Right forelimb (tissue), 1 donor: ENCODE measurements at regions not wholly inside any gene's neighbourhood (a gene's known extent, or its start where the extent isn't known, plus 50 kb on each side); places are given as distances from the start of the nearest gene placed in this dataset.
"Not testable (repeated sequence)": the region's sequence is repeated elsewhere in the genome, so short reads cannot be mapped to it uniquely, and the experiment has no call there.

Experiments used
- DNase-seq: peaks from one replicate; pipeline ENCODE4 v3.0.0-alpha.2; 2018

DNA sequence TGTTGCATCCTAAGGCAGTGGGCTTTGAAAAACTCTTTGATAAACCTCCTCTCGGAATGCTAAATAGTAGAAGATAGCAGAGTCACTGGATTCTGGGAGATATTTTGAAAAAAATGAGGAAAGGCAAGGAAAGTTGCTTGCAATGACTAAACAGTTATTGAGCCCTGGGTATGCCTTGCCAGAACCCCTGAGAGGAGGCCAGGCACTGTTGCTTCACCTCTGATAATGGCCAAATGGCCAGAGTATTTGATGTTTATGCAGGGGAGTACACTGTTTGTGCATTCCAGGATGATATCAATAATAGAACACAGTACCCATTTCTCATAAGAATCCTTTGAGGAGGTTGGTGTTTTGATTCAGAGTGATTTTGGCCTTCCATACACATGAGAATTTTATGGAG, 935.1 kb upstream of the WWC1 start:
- no peak for DNase-seq

DNA sequence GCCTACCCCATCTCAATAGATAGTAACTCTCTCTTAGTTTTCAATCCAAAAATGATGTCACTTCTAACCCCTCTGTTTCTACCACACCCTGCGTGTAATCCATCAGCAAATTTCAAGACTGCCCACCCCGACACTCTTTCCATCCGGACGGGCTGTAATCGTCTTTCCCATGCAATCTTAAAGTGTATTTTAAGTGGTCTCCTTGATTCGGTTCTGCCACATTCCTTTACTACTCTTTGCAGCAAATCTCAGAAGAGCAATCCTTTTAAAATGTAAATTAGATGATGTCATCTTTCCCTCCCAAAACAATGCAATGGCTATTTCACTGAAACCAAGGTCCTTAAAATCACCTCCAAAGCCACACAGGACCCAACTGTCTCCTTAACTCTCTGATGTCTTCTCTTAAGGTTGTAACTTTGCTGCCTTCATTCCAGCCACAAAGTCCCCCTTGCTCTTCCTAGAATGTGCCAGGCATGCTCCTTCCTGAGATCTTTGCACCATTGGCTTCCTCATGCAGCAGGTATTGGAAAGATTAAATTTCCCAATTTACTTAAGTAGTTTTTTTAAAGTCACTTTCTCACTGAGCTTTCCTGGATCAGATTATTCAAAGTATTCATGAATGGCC, 932.5 kb upstream of the WWC1 start:
- DNase-seq: no peak

DNA sequence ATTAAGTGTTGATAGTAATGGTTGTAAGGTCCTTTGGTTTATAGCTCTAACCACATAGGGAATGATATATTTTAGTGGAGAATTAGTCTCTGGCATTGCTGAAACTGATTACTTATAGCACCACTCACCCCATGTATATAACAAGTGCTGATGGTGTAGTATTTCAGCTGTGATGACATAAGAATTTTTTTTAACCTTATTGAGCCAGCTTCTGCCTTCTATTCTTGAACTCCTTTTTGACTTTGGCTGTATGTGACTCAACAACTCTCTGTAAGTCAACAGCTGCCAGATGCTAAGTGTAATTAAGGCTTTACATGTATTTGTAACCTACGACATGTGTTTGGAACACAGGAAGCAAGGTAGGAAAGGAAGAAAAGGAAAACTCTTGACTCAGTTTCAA, 929.6 kb upstream of the WWC1 start:
- DNase-seq: no peak

DNA sequence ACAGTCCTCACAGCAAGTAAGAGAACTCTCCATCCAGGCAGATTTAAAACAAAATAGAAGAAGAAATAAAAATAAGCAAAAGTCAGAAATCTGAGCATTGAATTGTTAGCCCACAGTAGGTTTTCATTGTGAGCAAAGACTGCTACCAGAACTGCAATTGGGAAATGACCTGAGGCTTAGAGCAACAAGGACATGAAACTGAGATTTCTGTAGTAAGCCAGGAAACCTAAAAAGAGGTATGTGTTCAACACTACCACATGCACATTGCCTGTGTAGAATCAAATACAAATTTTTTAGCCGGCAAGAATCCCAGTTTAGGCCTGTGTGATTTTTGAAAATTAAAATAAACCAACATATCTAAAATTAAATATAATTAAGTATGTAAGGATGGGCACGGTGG, 928.4 kb upstream of the WWC1 start:
- DNase-seq: no peak

DNA sequence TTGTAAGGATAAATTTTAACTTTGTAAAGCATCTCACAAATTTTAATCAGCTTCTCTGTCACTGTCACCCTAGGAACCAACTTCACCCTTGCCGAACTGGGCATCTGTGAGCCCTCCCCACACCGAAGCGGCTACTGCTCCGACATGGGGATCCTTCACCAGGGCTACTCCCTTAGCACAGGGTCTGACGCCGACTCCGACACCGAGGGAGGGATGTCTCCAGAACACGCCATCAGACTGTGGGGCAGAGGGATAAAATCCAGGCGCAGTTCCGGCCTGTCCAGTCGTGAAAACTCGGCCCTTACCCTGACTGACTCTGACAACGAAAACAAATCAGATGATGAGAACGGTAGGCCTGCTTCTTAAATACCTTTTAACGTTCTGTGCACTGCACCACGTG, 916.3 kb upstream of the WWC1 start:
- no peak for DNase-seq

DNA sequence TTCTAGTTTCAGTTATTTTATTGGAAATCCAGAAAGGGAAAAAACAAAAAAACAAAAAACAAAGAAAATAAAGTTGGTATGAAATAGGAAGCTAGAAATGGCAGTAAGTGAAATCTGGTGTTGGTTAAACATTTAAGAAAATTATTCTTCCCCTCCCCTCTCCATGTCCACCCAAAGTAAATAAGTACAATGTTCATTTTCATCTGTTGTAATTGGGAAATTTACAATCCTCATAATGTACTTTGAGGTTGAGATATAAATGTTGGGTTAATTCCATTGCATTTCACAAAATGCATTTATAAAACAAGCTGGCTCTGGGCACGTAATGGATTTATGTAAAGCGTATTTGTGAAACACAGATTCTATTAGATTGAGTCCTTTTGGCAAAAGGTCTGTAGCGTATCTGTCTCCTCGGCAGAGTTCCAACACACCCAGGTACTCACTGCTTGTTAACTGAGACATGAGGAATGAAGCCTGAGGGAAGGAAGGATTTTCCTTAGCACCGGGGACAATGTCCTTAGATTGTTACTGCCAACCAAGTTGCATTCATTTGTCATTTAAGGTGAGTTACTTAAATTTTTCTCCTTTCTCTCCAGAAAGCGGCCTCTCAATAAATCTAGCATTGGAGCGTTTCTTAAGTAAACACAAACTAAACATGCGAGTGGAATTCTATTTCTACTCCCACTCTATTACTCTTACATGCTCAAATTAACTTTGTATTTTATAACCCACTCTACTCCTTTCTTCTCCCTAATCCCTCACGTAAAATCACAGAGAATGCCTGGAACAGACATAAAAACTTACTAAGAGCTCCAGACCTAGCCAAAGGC, 912.3 kb upstream of the WWC1 start:
- DNase-seq: no peak

DNA sequence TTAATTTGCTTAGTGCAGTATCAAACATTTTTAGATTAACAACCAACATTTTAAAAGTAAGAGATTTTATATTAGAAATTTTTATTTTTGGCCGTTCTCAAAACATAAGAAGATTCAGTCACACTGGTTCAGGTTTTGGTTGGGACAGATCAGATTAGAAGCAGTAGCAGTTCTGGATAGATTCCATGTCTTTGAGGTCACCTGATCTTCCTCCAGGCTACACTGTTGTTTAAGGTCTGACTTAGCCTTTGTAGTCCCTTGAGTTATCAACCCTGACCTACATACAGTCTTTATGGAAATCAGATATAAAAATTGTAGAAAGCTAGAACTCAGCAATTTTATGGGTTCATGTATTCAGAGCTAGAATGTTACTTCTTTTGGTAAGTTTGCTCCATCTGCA, 910.0 kb upstream of the WWC1 start:
- DNase-seq: no peak

DNA sequence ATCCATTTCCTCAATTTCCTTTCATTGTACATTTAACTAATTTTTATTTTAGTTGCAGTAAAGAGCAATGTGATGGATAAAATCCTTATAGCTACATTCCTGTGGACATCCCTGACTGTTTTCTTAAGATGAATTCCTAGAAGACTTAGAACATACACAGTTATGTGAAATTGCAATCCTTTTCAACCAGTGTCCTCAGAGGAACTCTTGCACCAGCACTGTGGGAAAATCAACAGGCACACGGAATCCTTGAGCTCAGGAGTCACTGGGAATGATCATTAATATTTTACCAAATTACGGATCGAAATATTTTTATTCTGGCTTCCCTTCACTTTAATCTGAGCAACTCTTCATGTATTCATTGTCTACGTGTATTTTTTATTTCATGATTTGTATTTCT, 901.9 kb upstream of the WWC1 start:
- no peak for DNase-seq

DNA sequence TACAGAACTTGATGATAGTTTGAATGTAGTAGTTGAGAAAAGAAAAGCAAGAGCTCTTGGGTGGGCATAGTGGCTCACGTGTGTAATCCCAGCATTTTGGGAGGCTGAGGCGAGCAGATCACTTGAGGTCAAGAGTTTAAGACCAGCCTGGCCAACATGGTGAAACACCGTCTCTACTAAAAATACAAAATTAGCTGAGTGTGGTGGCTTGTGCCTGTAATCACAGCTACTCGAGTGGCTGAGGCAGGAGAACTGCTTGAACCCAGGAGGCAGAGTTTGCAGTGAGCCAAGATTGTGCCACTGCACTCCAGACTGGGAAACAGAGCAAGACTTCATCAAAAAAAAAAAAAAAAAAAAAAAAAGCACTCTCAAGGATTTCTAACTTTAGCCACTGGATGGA, 900.2 kb upstream of the WWC1 start:
- not testable (repeated sequence) for DNase-seq

DNA sequence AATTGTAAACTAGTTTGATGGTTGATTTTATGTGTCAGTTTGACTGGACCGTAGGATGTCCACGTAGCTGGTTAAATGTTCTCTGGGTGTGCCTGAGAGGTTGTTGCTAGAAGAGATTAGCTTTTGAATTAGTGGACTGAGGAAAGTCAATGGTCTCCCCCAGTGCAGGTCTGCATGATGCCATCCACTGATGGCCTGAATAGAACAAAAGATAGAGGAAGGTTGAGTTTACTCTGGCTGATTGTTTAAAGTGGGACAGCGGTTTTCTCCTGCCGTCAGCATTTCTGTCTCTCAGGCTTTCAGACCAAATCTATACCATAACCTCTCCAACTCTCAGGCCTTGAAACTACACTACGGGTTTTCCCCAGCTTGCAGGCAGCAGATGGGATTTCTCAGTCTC, 899.2 kb upstream of the WWC1 start:
- no peak for DNase-seq

DNA sequence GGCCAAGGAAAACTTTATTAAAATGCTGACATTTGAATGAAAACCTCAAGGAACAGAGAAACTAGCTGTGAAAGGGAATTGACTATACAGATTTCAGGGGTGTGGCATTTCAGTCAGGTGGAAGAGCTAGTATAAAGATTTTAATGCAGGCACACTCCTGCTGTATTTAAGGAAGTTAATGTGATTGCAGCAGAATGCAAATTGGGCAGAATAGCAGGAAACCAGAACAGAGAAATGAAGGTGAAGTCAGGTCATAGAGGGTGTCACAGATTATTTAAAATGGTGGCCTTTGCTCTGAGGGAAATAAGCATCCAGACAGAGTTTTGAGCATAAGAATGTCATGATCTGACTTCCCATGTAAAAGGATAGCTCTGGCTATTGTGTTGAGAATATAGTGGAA, 898.1 kb upstream of the WWC1 start:
- no peak for DNase-seq

DNA sequence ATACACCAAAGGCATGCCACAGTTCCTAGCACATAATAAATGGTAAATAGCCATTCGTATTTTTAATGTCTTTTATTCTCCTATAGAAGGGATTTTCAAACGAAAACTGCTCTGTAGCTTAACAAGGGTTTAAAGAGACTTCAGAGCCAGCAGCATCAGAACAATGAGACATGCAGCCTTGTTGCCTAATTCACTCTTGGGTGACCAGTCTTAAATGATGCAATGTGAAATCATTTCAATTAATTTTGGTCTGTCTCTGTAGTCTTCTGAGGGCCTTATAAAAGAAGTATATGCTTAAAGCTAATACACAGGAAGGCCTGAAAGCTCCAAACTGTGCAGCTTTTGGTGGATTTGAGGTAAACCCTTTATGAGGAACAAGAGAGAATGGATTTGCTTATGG, 888.8 kb upstream of the WWC1 start:
- no peak for DNase-seq

DNA sequence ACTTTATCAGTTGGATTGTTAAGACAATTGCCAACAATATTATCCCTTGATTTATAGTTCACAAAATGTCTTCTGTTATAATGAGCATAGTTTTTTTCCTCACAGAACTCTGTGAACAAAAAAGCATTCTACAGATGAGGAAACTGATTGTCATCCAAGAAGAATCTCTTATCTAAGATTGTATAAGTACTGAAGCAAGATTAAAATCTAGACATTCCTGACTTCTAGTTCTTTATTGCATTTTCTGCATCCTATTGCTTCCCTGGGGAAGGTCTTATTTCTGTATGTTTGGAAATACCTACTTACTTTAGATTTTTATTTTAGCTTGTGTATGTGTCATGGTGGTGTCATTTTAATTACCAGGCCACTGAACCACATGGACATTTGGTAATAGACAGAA, 884.9 kb upstream of the WWC1 start:
- DNase-seq: no peak

DNA sequence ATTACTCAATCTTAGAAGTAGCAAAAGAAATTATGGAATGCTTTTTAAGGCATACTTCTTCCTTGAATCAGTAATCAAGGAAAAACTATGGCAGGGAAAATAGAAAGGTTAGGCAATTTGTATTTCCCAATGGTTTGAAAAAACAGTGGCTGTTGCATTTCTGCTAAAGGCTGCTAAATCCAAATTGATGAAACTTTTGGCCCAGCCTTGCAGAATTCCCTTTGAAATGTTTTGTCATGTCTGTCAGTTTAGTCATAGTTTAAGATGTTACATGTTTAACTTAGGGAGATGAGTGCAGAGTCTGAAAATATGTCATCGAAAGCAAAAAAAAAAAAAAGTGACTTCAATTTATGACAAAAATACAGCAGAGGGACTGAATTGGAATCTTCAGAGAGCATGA, 878.9 kb upstream of the WWC1 start:
- DNase-seq: no peak

DNA sequence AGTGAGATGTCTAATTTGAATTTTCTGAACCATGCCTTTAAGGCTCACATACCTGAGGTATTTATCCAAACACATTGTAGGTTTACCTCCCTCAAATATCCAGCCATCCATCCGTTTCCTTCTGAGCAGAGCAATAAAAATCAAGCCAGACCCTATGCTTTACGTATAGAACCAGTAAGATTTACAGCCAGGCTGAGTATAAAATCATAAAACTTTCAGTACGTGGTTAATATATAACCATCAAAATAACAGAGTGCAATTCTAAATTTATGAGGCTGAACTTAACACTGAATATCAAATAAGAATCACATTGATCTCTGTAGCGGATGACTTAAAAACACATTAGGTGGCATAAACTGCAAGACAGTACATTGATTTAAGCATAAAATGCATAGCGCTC, 877.9 kb upstream of the WWC1 start:
- no peak for DNase-seq

DNA sequence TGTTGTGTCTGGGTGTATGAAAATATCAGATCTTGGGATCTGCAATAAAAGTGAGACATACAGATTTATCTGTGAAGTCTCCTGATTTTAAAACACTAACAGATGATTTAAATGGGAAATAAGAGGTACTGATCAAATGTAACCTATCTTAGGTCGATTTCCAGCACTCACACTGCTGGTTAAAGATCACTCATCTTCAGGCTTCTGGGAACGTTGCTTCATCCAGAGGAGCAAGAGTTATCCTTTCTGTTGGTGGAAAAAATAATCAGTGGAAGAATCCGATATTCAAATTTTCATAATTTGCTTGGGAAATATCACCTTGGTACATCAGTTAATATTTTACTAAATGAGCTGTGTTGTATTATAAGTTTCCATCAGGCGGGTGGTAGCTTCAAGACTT, 876.8 kb upstream of the WWC1 start:
- no peak for DNase-seq

DNA sequence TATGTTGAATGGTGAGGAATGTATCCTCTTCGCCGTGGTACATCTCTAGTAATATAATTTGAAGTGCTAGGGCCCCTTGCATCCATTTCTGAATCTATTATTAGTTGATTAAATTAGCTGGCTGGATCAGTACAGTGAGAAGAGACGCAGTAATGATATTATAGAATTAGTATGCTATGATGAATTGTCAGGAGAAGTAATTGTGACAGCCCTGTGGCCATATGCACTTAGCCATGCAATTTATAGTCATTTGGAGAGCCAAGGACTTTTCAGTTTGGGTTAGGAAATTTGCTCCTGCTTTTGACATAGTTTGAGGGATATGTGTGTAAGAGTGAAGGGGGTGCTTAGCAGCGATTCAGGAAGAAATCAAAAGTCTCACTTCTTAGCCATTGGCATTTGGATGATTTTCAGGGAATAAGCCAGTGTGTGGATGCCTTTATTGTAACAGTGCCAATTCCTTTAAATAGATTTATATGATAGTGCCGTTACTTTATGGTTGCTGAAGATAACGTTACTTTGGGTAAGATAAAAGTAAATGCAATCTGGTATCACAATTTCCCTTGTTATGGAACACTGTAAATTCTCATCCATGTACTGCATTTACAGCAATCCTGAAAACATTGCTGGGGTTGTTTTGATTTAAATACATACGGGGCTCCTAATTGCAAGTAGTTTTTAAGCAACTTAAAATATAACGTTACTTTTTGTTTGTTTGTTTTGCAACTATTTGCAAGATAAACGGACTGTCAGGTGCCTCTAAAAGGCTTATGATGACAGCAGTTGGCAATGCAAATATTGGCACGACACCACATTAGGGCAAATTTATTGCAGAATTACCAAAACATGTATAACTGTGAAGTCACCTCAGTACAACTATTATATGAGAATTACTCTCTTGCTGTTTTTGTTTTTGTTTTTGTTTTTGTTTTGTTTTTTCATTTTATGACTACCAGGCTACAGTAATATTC, 875.4 kb upstream of the WWC1 start:
- no peak for DNase-seq

DNA sequence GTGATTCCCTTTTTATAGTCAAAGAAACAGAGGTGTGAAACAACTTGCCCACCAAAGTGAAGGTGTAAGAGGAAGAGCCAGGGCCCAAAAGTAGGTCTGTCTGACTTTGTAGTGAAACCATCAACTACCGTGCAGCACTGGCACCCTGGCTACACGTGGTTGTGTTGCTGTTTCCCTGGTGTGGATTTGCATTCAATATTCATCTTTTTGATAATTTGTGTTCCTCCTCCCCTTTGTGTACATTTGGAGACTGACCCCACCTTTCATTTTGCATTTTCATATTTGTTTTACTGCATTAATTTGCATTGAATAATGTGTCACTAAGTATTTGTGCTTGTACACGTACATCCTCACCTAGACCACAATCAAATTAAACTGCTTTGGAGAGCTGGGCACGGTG, 873.8 kb upstream of the WWC1 start:
- DNase-seq: no peak

DNA sequence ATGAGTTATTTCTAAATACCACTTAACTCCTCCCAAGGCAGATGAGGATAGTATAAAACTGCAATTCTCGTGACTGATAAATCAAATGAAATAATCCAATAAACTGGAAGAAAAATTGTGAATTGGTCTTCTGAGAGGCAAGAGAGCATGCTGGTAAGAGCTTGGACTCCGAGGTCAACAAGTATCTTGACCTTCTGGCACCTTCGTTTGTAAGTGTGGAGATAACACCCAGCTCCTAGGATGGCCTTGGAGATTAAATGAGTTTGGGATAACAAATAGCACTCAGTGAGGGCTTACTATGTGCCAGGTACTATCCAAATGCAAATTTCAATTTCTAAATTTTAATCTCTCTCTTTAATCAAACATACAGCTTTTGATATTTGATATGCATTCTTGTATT, 866.3 kb upstream of the WWC1 start:
- DNase-seq: no peak

DNA sequence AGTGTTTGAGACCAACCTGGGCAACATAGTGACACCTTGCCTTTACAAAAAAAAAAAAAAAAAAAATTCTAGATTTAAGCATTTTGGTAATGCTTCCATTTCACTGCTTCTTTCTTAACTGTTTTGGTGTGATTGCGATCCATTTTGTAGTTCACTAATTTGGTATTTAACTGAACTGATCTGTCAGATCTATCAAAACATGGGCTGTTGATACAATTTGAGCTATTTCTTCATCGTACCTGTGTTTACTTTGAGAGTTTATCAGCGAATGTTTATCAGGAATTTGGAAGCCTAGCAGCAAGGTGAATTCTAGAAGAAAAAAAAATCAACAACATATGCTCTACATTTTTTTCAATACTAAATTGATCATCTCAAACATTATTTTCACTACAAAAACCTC, 864.9 kb upstream of the WWC1 start:
- no peak for DNase-seq

DNA sequence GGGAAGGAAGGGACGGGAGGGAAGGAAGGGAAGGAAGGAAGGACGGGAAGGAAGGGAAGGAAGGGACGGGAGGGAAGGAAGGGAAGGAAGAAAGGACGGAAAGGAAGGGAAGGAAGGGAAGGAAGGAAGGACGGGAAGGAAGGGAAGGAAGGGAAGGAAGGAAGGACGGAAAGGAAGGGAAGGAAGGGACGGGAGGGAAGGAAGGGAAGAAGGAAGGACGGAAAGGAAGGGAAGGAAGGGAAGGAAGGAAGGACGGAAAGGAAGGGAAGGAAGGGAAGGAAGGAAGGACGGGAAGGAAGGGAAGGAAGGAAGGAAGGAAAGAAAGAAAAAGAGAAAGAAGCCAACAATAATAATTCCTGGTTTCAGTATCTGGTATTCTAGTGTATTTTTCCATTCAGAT, 863.8 kb upstream of the WWC1 start:
- not testable (repeated sequence) for DNase-seq

DNA sequence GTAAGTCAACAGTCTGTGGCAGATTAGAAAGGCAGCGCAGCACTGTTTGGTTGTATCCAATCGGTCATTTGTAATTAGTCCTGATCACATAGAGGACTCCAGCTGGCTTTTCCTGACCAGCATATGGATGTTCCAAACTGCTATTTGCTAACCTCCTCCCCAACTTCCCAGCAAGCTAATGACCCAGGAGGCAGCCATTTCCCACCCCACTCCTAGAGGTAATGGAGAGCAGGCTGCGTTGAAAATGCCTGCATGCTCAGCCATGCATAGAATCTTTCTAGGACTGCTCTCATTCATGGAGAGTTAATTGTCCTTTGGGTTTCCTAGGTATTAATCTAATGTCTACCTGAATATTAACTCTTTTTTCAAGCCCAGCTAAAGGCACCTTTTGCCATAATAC, 850.6 kb upstream of the WWC1 start:
- DNase-seq: no peak

DNA sequence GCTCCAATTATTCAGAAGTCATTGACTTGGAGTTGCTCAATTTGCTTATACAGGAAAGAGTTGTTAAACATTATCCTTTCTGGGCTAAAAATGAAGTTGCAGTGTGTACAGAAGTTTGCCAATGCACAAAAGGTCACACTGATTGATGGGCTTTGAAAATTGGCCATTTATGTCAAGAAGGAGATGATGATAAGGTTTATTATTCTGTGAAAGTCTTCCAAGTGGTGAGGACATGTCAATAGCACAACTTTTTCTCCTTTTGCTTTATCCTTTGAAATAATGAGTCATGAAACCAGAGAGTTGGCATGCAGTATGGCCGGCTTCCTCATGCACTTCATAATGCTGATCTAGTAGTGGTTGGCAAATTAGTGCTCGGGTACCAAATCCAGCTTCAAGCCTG, 848.5 kb upstream of the WWC1 start:
- no peak for DNase-seq
